A549 (cell line): ENCODE measurements at regions not wholly inside any gene's neighbourhood (a gene's known extent, or its start where the extent isn't known, plus 50 kb on each side); places are given as distances from the start of the nearest gene placed in this dataset.

ENCODE experiments used
- ESRRA ChIP-seq: fragments of 150-350 bp; IDR thresholded peaks from 2 replicates; pipeline ENCODE4 v1.6.1; 2014; ENCODE audit warnings: mild to moderate bottlenecking, low read length, borderline replicate concordance
- POLR2A ChIP-seq: IDR thresholded peaks from 2 replicates; pipeline ENCODE4 v1.6.1; 2012; ENCODE audit warnings: mild to moderate bottlenecking, low read length
- RFX5 ChIP-seq: fragments of 450-650 bp; IDR thresholded peaks from 2 replicates; pipeline ENCODE4 v1.7.1; 2014; ENCODE audit warnings: antibody characterized with exemption, mild to moderate bottlenecking, moderate library complexity
- SMC3 ChIP-seq: fragments of >200 bp; sonication (Bioruptor Twin); formaldehyde crosslinking; IDR thresholded peaks from 3 replicates; pipeline ENCODE4 v1.6.1; 2018; ENCODE audit warnings: inconsistent platforms
- ZSCAN20 ChIP-seq: fragments of 250-450 bp; sonication (Bioruptor Pico); IDR thresholded peaks from 2 replicates; pipeline ENCODE4 v1.8.0; 2022; ENCODE audit warnings: mild to moderate bottlenecking, moderate library complexity
- TF ChIP-seq, protein P1 (sequence below): fragments of >200 bp; sonication (Bioruptor Twin); formaldehyde crosslinking; IDR thresholded peaks from 3 replicates; pipeline ENCODE4 v1.5.1; 2016
- TF ChIP-seq, protein P2 (sequence below): IDR thresholded peaks from 2 replicates; pipeline ENCODE4 v1.6.1; 2012

DNA sequence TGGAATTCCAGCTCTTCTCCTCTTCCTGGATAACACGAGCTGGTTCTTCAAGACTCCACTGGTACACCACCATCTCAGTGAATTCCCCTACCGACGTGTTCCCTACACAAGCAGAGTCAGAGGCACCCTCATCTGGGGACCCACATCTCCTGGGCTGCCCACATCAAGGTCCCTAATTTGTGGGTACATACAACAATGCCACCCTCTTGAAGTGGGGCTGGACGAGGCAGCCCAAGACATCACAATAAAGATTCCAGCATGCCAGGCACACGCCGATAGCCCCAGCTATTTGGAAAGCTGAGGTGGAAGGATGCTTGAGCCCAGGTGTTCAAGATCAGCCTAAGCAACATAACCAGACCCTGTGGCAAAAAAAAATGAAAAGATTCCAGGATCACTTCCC, 221.2 kb upstream of the LINGO1 start:
- TF ChIP-seq, protein P1, sequence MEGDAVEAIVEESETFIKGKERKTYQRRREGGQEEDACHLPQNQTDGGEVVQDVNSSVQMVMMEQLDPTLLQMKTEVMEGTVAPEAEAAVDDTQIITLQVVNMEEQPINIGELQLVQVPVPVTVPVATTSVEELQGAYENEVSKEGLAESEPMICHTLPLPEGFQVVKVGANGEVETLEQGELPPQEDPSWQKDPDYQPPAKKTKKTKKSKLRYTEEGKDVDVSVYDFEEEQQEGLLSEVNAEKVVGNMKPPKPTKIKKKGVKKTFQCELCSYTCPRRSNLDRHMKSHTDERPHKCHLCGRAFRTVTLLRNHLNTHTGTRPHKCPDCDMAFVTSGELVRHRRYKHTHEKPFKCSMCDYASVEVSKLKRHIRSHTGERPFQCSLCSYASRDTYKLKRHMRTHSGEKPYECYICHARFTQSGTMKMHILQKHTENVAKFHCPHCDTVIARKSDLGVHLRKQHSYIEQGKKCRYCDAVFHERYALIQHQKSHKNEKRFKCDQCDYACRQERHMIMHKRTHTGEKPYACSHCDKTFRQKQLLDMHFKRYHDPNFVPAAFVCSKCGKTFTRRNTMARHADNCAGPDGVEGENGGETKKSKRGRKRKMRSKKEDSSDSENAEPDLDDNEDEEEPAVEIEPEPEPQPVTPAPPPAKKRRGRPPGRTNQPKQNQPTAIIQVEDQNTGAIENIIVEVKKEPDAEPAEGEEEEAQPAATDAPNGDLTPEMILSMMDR: no peak
- TF ChIP-seq, protein P2, sequence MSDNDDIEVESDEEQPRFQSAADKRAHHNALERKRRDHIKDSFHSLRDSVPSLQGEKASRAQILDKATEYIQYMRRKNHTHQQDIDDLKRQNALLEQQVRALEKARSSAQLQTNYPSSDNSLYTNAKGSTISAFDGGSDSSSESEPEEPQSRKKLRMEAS: no peak
- no peak for TF ChIP-seq RFX5
- TF ChIP-seq SMC3: no peak
- no peak for TF ChIP-seq ESRRA
- TF ChIP-seq ZSCAN20 (CRISPR knock-in tag): no peak
- TF ChIP-seq POLR2A: no peak
